ENCODE measurements at regions not wholly inside any gene's neighbourhood (a gene's known extent, or its start where the extent isn't known, plus 50 kb on each side); places are given as distances from the start of the nearest gene placed in this dataset.

DNA sequence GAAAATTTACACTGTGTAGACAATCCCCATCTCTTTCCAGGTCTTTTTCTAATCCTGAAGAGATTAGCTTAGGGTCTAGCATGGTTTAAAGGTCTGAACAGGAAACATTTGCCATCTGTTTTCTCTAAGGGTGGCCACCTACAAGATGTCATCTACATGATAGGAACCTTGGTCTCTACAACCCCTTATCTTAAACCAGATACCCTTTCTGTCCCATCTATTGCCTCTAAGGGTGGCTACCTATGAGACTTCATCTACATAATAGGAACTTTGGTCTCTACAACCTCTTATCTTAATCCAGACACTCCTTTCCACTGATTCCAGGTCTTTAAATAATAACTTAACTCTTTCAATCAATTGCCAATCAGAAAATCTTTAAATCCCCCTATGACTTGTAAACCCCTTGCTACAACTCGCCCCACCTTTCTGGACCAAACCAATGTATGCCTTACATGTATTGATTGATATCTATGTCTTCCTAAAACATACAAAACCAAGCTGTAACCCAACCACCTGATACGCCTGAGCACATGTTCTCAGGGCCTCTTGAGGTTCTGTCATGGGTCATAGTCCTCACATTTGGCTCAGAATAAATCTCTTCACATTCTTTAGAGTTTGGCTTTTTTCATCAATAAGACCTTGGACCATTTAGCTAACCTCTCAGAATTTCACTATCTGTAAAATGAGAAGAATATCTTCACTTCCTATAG lies 605.0 kb downstream of the TUSC7 start:
- Histone ChIP-seq H2AK5ac (ENCODE audit: low read depth, low read length) (no peak overlapping the region), H3K56ac (replicated peaks; ENCODE audit: insufficient read length, low read depth, low read length) (no peak overlapping the region), H2BK15ac (ENCODE audit: low read length) (no peak overlapping the region), H2BK20ac (ENCODE audit: low read length) (no peak overlapping the region), H2BK120ac (replicated peaks; ENCODE audit: low read depth, low read length) (no peak overlapping the region), H4K8ac (ENCODE audit: extremely low read depth, insufficient read depth, low read length) (no peak overlapping the region), H3K4me3 (ENCODE audit: extremely low read depth in 1 of 4, insufficient read depth in 2 of 4, low read depth in 3 of 4, low read length in 4 of 4) (no peak overlapping the region), H3K4ac (replicated peaks; ENCODE audit: insufficient read length, low read depth, low read length) (no peak overlapping the region), H3K79me1 (ENCODE audit: low read depth, low read length) (no peaks in the 10 kb centered on the region), H4K91ac (replicated peaks; ENCODE audit: insufficient read length, low read length) (no peak overlapping the region), H3K23me2 (ENCODE audit: low read depth, low read length) (no peaks in the 10 kb centered on the region), H3K18ac (ENCODE audit: extremely low read depth, low read length) (no peak overlapping the region), H2AFZ (ENCODE audit: low read length) (no peak overlapping the region), H3K14ac (ENCODE audit: insufficient read length) (no peak overlapping the region), H2BK5ac (ENCODE audit: low read depth, low read length) (no peak overlapping the region), H3K4me1 (replicated peaks in 1 of 4; ENCODE audit: control insufficient read depth in 3 of 4, insufficient read depth in 4 of 4, low read length in 3 of 4) (no peaks in the 10 kb centered on the region), H3K27me3 (replicated peaks in 1 of 4; ENCODE audit: control insufficient read depth in 3 of 4, extremely low read depth in 1 of 4, insufficient read depth in 3 of 4, low read length in 3 of 4) (no peaks in the 10 kb centered on the region), H3K79me2 (ENCODE audit: control insufficient read depth in 1 of 2, insufficient read depth in 2 of 2, low read length in 2 of 2) (no peaks in the 10 kb centered on the region), H4K20me1 (replicated peaks in 1 of 2; ENCODE audit: control insufficient read depth in 1 of 2, insufficient read depth in 2 of 2, low read length in 2 of 2) (no peaks in the 10 kb centered on the region), H3K36me3 (ENCODE audit: control insufficient read depth in 2 of 4, insufficient read depth in 4 of 4, low read length in 3 of 4) (no peaks in the 10 kb centered on the region), H3K9ac (replicated peaks in 1 of 4; ENCODE audit: extremely low read depth in 1 of 4, low read depth in 3 of 4, low read length in 3 of 4) (no peak overlapping the region), H3K4me2 (ENCODE audit: insufficient read depth in 1 of 2, low read depth in 2 of 2, low read length in 2 of 2) (no peak overlapping the region), H3K27ac (ENCODE audit: low read depth, low read length) (no peak overlapping the region), H4K5ac (ENCODE audit: insufficient read length, low read depth, low read length) (no peak overlapping the region), H3K9me3 (ENCODE audit: insufficient read depth in 2 of 2, low read depth in 1 of 2, low read length in 1 of 2) (no peaks in the 10 kb centered on the region), H3K23ac (ENCODE audit: insufficient read length) (no peak overlapping the region), H2BK12ac (ENCODE audit: low read depth, low read length) (no peak overlapping the region)
- DNase-seq (ENCODE audit: low read depth in 1 of 2, low spot score in 2 of 2) (no peak), FAIRE-seq (no peak)
- TF ChIP-seq, protein P1, sequence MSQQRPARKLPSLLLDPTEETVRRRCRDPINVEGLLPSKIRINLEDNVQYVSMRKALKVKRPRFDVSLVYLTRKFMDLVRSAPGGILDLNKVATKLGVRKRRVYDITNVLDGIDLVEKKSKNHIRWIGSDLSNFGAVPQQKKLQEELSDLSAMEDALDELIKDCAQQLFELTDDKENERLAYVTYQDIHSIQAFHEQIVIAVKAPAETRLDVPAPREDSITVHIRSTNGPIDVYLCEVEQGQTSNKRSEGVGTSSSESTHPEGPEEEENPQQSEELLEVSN (IDR thresholded peaks at IDR 0.05) = no peak
- no peak for TF ChIP-seq EGR1 (IDR thresholded peaks at IDR 0.05; ENCODE audit: borderline replicate concordance, low read depth, low read length)
- TF ChIP-seq CHD2 (IDR thresholded peaks at IDR 0.05; ENCODE audit: low read length) = no peak
- TF ChIP-seq RXRA (IDR thresholded peaks at IDR 0.05; ENCODE audit: insufficient read depth, low read depth, low read length) = no peak
- ChIA-PET POLR2A (ENCODE audit: partially characterized antibody) (no interaction called here), CTCF (ENCODE audit: partially characterized antibody) (no interaction called here)
- WGBS, 2 experiments (ENCODE audit: extremely low coverage in 1 of 2, insufficient coverage in 1 of 2, insufficient read length in 1 of 2, insufficient replicate concordance in 2 of 2, low coverage in 1 of 2, low lambda C conversion rate in 2 of 2, missing lambda C conversion rate in 1 of 2) = 94% methylated on average over 2 of the region's 2 CpGs; no CpG with 5 or more reads in 1 of the 2 experiments
